CD4-positive, alpha-beta T cell treated with Interleukin-1 beta for 1 hour (primary cell): ENCODE measurements at regions not wholly inside any gene's neighbourhood (a gene's known extent, or its start where the extent isn't known, plus 50 kb on each side); places are given as distances from the start of the nearest gene placed in this dataset.

Experiments
- DNase-seq, 2 donors: peaks; one replicate each; pipeline ENCODE4 v3.0.0-alpha.2; 2020 to 2022

DNA sequence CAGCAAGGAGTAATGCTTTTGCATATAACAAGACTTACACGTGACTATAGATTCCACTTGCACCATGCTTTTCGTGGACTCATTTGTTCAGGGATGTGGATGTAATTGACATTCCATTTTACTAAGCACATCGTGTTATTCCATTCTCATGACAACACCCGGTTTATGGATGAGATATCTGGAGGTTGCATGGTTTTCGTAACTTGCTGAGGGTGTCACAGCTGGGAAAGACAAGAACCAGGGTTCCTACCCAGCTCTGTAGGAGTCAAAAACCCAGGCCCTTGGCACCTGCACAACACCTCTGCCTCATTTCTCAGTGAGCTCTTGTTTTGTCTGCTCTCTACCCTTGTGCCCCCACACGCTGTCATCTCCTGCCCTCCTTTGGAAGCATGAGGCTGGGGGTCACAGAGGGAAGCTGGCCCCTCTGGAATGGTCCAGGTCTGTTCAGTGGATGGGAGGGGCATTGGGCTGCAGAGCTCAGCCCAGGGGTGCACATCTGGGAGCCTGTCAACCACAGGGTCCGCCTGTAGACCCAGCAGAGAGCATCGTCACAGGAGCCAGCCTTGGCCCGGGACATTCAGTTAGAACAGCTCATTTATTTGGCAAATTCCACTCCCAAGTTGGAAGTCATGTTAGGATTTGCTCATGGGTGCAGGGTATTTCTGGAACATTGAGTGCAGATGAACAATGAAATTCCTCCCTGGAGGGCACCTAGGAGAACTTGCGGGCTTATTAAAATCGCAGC is 120.1 kb upstream of the TWIST2 start:
- no peak for DNase-seq

DNA sequence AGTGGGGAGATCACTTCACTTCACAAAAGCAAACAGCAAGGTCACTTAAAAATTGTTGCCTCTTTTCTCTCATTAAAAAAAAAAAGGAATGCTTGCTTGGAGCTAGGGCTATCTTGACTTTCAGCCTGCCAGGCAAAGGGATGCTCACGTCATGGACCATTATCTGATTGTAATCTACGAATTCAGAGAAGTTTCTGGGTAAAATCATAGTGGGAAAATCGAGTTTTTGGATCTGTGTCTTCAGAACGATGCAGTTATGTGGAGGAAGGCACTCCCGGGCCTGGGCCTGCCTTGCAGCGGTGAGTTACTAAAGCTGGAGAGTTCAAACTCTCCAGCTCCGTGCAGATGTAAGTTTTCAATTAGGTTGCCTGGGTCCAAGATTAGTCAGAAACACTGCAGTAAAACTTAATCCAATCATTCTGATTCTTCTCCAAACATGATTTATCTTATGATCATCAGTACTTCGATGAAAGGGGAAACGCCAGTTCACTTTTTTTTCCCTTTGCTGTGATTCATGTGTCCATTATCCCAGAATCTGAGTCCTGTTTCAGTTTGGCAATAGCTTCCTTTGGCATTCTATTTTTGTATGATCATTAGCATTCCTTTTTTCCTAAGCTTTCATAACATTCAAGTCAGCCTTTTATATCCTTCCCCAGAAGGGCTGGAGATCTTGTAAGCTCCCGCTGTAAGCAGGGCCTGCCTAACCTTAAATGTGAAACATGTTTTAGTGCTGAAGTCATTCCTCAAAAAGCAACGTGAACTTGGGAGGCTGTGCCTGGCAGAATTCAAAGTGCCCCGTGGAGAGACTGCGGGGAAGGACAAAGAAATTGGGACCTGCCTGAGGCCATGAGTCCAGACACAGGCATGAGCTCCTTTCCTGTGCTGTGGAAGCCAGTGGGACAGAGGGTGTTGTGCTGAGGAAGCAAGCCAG is 119.3 kb upstream of the TWIST2 start:
- no peak for DNase-seq

DNA sequence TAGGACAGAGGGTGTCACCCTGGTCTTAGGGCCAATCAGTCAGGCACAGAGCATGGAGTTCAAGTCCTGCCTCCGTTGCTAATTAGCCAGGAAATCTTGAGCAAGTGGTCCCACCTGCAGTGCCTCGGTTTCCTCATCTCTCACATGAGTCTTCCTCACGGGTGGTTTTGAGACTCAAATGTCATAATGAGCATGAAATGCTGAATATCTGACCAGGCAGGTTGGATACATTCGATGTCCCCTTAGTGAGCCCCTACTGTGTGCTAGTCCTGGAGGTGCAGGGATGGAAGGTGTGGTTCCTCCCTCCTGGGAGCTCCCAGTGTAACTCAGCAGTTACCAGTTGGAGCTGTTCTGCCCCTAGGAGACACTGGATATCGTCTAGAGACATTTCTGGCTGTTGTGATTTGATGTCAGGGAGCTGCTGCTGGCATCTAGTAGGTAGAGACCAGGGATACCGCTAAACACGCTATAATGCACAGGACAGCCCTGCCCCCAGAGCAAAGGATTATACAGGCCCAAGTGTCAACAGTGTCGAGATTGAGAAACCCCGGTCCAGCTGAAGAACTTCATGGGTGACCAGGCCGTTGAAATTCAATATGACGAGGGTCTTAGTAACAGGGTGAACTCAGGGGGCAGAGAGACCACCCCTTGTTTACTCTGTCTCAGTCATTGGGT is 118.5 kb upstream of the TWIST2 start:
- no peak for DNase-seq

- DNase-seq: no peak
Observed at GRCh38 chr2:238730001-238730669, 117.8 kb upstream of the TWIST2 start.

DNA sequence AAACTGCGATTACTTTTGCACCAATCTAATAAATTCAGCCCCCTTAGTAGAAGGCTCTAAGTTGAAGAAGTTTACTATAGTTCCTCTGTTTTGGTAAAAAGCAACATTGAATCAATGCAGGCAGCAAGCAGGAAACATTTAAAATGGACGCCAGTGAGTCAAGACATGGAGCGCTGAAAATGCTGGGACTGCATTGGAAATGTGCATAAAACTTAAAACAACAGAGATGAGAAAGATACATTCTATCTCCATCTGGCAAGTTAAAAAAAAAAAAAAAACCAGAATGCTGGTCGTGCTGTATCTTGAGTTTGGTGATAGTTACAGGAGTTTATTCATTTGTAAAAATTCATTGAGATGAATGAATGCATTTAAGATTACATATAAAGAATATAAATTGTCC is 117.0 kb upstream of the TWIST2 start:
- DNase-seq: no peak

GRCh38 chr2:238731961-238732360 is 115.9 kb upstream of the TWIST2 start:
- DNase-seq: no peak

DNA sequence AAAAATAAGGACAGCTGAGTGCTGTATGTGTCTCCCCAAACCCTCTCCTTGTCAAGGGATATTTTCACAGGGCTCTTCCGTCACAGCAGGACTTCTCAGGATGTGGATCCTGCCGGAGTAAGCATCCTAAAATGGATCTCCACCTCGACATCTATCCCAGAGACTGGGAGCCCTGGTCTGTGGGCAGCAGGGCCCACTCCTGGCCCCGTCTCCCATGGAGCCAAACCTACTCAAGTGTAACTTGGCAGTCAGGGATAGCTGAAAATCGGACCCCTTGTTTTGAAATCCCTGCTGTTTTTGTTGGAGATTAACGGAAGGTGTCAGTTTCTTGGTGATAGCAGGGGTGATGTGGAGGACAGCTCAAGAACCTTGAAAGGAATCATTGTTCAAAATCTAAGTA is 109.0 kb upstream of the TWIST2 start:
- DNase-seq: no peak

- no peak for DNase-seq
Observed at GRCh38 chr2:238739668-238740067, 108.2 kb upstream of the TWIST2 start.

GRCh38 chr2:238741277-238741676 is 106.6 kb upstream of the TWIST2 start:
- no peak for DNase-seq

DNA sequence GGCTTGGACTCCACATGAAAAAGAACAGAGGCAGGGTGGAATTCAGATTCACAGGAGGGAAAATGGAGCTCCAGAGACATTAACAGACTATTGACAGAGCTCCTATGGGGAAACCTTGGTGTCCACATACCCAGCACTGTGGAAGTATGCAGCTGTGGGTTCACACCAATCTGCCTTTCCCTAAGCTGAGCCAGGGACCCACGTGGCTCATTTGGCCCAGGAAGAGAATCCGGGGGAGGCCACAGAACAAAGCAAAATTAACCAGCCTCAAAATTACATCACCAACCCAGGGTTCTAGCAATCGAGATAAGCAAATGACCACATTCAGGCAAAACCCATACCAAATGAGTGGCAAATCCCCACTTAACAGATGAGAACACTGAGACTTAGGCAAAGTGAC is 105.8 kb upstream of the TWIST2 start:
- no peak for DNase-seq

DNA sequence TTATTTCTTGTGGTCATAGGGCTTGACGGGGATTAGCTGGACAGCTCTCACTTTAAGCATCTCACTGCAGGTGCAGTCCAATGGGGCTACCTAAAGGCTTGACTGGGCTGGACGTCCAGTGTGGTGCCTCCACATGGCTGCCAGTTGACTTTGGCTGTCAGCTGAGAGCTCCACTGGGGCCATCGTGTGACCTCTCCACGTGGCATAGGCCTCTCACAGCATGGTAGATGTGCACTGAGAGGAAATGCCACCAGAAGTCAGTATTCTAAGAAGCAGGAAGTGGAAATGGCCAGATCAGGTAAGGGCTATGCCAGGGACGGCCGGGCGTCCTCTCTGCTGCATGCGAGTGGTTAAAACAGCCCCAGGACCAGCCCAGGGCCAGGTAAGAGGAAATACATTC is 105.2 kb upstream of the TWIST2 start:
- no peak for DNase-seq

DNA sequence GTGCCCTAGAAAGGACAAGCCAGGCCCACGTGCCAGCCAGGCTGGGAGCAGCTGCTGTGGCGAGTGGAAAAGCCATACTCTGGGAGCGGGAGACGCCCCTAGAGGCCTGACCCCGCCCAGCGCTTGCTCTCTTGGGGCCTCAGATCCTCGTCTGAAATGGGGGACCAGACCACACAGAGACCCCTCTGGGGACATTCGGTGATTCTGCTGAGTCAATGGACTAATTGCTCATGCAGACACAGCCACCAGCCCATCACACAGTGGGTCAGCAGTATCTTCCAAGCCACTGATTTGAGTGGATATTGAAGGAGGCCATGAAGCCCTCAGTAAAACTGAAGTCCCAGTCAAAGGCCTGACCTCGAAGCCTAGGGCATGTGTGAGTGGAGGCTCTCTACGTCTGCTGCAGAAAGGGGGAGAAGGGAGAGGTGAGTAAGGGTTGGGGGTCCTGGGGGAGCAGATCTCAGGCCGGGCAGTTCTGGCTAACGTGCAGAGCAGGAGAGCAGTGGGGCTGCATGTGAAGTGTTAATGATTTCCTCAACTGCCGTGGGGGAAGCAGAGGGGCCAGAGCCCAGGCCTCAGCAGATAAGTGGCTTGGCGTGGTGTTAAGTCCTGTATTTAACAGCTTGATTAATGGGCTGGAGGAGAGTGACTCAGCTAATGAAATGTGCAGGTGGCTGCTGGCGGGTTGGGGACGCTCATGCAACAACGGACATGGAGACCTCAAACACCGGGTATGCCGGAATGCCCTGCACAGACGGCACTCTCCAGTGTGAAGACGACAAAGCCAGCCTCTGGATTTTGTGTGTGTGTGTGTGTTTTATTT is 104.4 kb upstream of the TWIST2 start:
- DNase-seq: no peak

- DNase-seq: no peak
Observed at GRCh38 chr2:238744951-238745350, 102.9 kb upstream of the TWIST2 start.

DNA sequence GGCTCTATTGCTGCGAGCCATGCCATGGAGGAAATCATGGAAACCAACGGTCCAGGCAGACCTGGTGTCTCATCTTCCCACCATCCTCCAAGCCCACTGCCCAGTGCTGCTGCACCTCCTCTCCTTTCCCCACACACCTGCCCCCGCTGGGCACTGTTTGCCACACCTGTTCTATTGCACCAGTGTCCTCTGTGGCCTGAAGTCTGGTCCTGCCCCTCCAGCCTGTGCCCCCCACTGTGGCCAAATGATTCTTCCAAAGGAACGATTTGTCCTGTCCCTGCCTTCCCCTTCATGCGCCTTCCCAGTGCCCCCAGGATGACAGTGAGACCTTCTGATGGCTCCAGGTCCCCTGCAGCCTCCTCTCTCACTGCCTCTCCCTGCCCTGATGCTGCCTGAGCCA is 101.9 kb upstream of the TWIST2 start:
- DNase-seq: no peak

GRCh38 chr2:238747114-238747513 is 100.8 kb upstream of the TWIST2 start:
- DNase-seq: no peak

DNA sequence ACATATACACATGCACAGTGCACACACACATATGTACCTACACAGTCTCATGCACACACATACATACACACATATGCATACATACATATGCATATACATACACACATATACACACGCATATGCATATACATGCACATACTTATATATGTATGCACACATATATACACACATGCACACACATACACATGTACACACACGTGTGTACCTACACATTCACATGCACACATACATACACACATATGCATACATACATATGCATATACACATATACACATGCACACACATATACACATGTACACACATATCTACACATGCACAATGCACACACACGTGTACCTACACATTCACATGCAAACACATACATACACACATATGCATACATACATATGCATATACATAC is 100.3 kb upstream of the TWIST2 start:
- DNase-seq: no peak

- no peak for DNase-seq
Observed at GRCh38 chr2:238750212-238750904, 97.5 kb upstream of the TWIST2 start.

- no peak for DNase-seq
Observed at GRCh38 chr2:238754259-238754658, 93.6 kb upstream of the TWIST2 start.

- DNase-seq: no peak
Observed at GRCh38 chr2:238761868-238762267, 86.0 kb upstream of the TWIST2 start.

DNA sequence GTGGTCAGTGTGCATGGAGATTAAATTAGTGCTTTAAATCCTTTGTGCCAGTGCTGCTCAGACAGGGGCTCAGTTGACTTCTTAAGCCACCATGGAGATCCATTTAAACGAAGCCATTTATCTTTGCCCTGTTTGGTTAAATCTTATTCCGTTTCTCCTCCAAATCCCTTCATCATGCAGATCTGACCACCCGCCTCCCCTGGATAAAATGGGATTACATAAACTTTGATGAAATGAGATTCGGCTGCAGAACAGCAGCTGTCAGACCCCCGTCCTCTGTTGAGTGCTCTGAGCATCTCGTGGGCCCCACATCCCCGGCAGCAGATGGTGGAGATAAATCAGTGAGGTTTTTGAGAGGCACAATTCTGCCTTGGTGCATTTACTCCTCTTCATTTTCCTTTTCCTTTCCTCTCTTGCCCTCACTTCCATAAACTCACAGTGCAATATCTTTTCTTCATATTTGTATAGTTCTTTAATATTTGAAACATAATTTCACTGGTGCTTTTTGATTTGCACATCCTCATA is 84.4 kb upstream of the TWIST2 start:
- DNase-seq: no peak

GRCh38 chr2:238765590-238765989 is 82.3 kb upstream of the TWIST2 start:
- DNase-seq: no peak
